Left lung (tissue), 4 donors: ENCODE measurements at regions not wholly inside any gene's neighbourhood (a gene's known extent, or its start where the extent isn't known, plus 50 kb on each side); places are given as distances from the start of the nearest gene placed in this dataset.
"Not testable (repeated sequence)": the region's sequence is repeated elsewhere in the genome, so short reads cannot be mapped to it uniquely, and the experiment has no call there.

ENCODE experiments used
- ATAC-seq: fragments of 200-7000 bp; cut with Tn5 transposase; one replicate; pipeline ENCODE4 v1.9.1; 2020; ENCODE audit warnings: moderate library complexity
- DNase-seq, 4 donors: peaks; one replicate each; pipeline ENCODE4 v3.0.0-alpha.2; 2013 to 2020
- H3K27ac ChIP-seq, 2 donors: fragments of 200-600 bp; sonication (generic) in 1 of 2; one replicate each; pipeline versions ENCODE4 v1.5.0 to v1.8.0; 2020 to 2021
- H3K27me3 ChIP-seq, 2 donors: fragments of 200-600 bp; sonication (generic) in 1 of 2; one replicate each; pipeline versions ENCODE4 v1.5.0 to v1.8.0; 2020 to 2021
- H3K36me3 ChIP-seq, 2 donors: fragments of 200-600 bp; sonication (generic) in 1 of 2; one replicate each; pipeline versions ENCODE4 v1.5.0 to v1.8.0; 2020 to 2021
- H3K4me1 ChIP-seq, 2 donors: fragments of 200-600 bp; one replicate each; pipeline ENCODE4 v1.8.0; 2021
- H3K4me3 ChIP-seq, 2 donors: fragments of 200-600 bp; sonication (generic) in 1 of 2; one replicate each; pipeline versions ENCODE4 v1.5.0 to v1.8.0; 2020 to 2021; ENCODE audit warnings: mild to moderate bottlenecking in 1 of 2
- H3K9me3 ChIP-seq, 2 donors: fragments of 200-600 bp; sonication (generic) in 1 of 2; one replicate each; pipeline versions ENCODE4 v1.5.0 to v1.8.0; 2020 to 2021
- CTCF ChIP-seq, 2 donors: fragments of 200-600 bp; sonication (generic) in 1 of 2; IDR thresholded peaks; one replicate each; pipeline versions ENCODE4 v1.5.0 to v1.8.0; 2021; ENCODE audit warnings: antibody characterized with exemption in 2 of 2
- intact Hi-C, 2 donors: fragments of 100-400 bp; cut with DNase I; formaldehyde crosslinking; loops; one replicate each; pipeline versions ENCODE4 v1.11.2 to v1.14.2; 2022
- donor health status: DM: no; HTN: yes; CAD: no.
- donor health status: DM: no; HTN: no; CAD: no.

GRCh38 chr6:76972474-76972873, 490.8 kb downstream of the HTR1B start:
- no peak for TF ChIP-seq CTCF (IDR thresholded peaks at IDR 0.05)
- Histone ChIP-seq H3K9me3 (peaks cover 0 to 6% of the 10 kb centered on the region in 2 donors), H3K4me1 (no peaks in the 10 kb centered on the region), H3K27ac (no peak overlapping the region), H3K36me3 (no peaks in the 10 kb centered on the region), H3K27me3 (no peaks in the 10 kb centered on the region), H3K4me3 (no peak overlapping the region)
- intact Hi-C loops = no loop called here
- ATAC-seq (no peak), DNase-seq (no peak)

GRCh38 chr6:76959177-76959576, 504.1 kb downstream of the HTR1B start:
- peaks cover 0 to 22% of the 10 kb centered on the region in 2 donors for H3K9me3 ChIP-seq
- H3K4me1 ChIP-seq, ATAC-seq, H3K4me3 ChIP-seq, H3K27ac ChIP-seq, H3K36me3 ChIP-seq, intact Hi-C loops, H3K27me3 ChIP-seq: not testable (repeated sequence)
- peak in 1 of 4 donors; percentile 50 for DNase-seq

- Histone ChIP-seq H3K4me1 (no peaks in the 10 kb centered on the region), H3K27me3 (no peaks in the 10 kb centered on the region), H3K9me3 (peaks cover 0 to 24% of the 10 kb centered on the region in 2 donors), H3K4me3 (no peak overlapping the region), H3K36me3 (no peaks in the 10 kb centered on the region), H3K27ac (no peak overlapping the region)
- intact Hi-C loops = no loop called here
- ATAC-seq = no peak
- no peak for TF ChIP-seq CTCF (IDR thresholded peaks at IDR 0.05)
- DNase-seq = no peak
Measured at GRCh38 chr6:76942203-76942966, 520.9 kb downstream of the HTR1B start.

- no peak overlapping the region for H3K27ac ChIP-seq
- H3K27me3 ChIP-seq = no peaks in the 10 kb centered on the region
- ATAC-seq (no peak), DNase-seq (no peak)
- H3K9me3 ChIP-seq = peaks cover 0 to 24% of the 10 kb centered on the region in 2 donors
- H3K4me3 ChIP-seq = no peak overlapping the region
- TF ChIP-seq CTCF (IDR thresholded peaks at IDR 0.05) = no peak
- intact Hi-C loops = no loop called here
- H3K36me3 ChIP-seq = no peaks in the 10 kb centered on the region
- H3K4me1 ChIP-seq = no peaks in the 10 kb centered on the region
Measured at GRCh38 chr6:76940191-76940590, 523.1 kb downstream of the HTR1B start.

GRCh38 chr6:76914737-76915136, 548.6 kb downstream of the HTR1B start:
- Histone ChIP-seq H3K9me3 (peaks cover 0 to 2% of the 10 kb centered on the region in 2 donors), H3K4me1 (no peaks in the 10 kb centered on the region), H3K36me3 (no peaks in the 10 kb centered on the region), H3K4me3 (no peak overlapping the region), H3K27ac (no peak overlapping the region), H3K27me3 (no peaks in the 10 kb centered on the region)
- intact Hi-C loops = no loop called here
- no peak for ATAC-seq
- no peak for TF ChIP-seq CTCF (IDR thresholded peaks at IDR 0.05)
- no peak for DNase-seq

- H3K27me3 ChIP-seq, intact Hi-C loops, ATAC-seq, H3K9me3 ChIP-seq, H3K4me1 ChIP-seq, H3K27ac ChIP-seq, H3K36me3 ChIP-seq, H3K4me3 ChIP-seq, DNase-seq: not testable (repeated sequence)
Measured at GRCh38 chr6:76905541-76905940, 557.8 kb downstream of the HTR1B start.
